Astrocyte of the hippocampus (primary cell): ENCODE measurements at regions not wholly inside any gene's neighbourhood (a gene's known extent, or its start where the extent isn't known, plus 50 kb on each side); places are given as distances from the start of the nearest gene placed in this dataset.
"Not testable (repeated sequence)": the region's sequence is repeated elsewhere in the genome, so short reads cannot be mapped to it uniquely, and the experiment has no call there.

Experiments used
- DNase-seq: peaks from one replicate; pipeline ENCODE4 v3.0.0; 2011; ENCODE audit warnings: low read depth, low spot score

GRCh38 chr6:115271434-115271833 is 789.3 kb downstream of the FRK start:
- no peak for DNase-seq

- no peak for DNase-seq
These were observed 789.7 kb downstream of the FRK start for GRCh38 chr6:115270953-115271352.

- no peak for DNase-seq
These were observed 819.3 kb downstream of the FRK start for GRCh38 chr6:115241373-115241772.

- no peak for DNase-seq
These were observed 839.5 kb downstream of the FRK start for GRCh38 chr6:115221198-115221597.

GRCh38 chr6:115220551-115221159 is 840.0 kb downstream of the FRK start:
- DNase-seq = no peak

- no peak for DNase-seq
These were observed 841.0 kb downstream of the FRK start for GRCh38 chr6:115219645-115220044.

- DNase-seq = no peak
These were observed 843.9 kb downstream of the FRK start for GRCh38 chr6:115216835-115217234.

GRCh38 chr6:115214283-115214682 is 846.4 kb downstream of the FRK start:
- DNase-seq = no peak

GRCh38 chr6:115203381-115203780 is 857.3 kb downstream of the FRK start:
- no peak for DNase-seq

- no peak for DNase-seq
These were observed 852.3 kb upstream of the HS3ST5 start for GRCh38 chr6:115194981-115195638.

- DNase-seq = no peak
These were observed 849.2 kb upstream of the HS3ST5 start for GRCh38 chr6:115191989-115192388.

- no peak for DNase-seq
These were observed 847.7 kb upstream of the HS3ST5 start for GRCh38 chr6:115190534-115190933.

GRCh38 chr6:115175456-115175855 is 832.6 kb upstream of the HS3ST5 start:
- not testable (repeated sequence) for DNase-seq

GRCh38 chr6:115165912-115166311 is 823.1 kb upstream of the HS3ST5 start:
- not testable (repeated sequence) for DNase-seq

GRCh38 chr6:115159733-115160132 is 816.9 kb upstream of the HS3ST5 start:
- DNase-seq = no peak

- no peak for DNase-seq
These were observed 795.1 kb upstream of the HS3ST5 start for GRCh38 chr6:115137910-115138309.

- DNase-seq = no peak
These were observed 791.0 kb upstream of the HS3ST5 start for GRCh38 chr6:115133790-115134189.

GRCh38 chr6:115131709-115132490 is 789.1 kb upstream of the HS3ST5 start:
- DNase-seq = no peak

- not testable (repeated sequence) for DNase-seq
These were observed 778.7 kb upstream of the HS3ST5 start for GRCh38 chr6:115121513-115121912.

- no peak for DNase-seq
These were observed 777.6 kb upstream of the HS3ST5 start for GRCh38 chr6:115120391-115120790.

- DNase-seq = peak; percentile 49
These were observed 748.6 kb upstream of the HS3ST5 start for GRCh38 chr6:115091461-115091860.

GRCh38 chr6:115078555-115078954 is 735.7 kb upstream of the HS3ST5 start:
- DNase-seq = no peak

GRCh38 chr6:115071962-115072361 is 729.1 kb upstream of the HS3ST5 start:
- DNase-seq = no peak
